ENCODE measurements at regions not wholly inside any gene's neighbourhood (a gene's known extent, or its start where the extent isn't known, plus 50 kb on each side); places are given as distances from the start of the nearest gene placed in this dataset.
"Not testable (repeated sequence)": the region's sequence is repeated elsewhere in the genome, so short reads cannot be mapped to it uniquely, and the experiment has no call there.

DNA sequence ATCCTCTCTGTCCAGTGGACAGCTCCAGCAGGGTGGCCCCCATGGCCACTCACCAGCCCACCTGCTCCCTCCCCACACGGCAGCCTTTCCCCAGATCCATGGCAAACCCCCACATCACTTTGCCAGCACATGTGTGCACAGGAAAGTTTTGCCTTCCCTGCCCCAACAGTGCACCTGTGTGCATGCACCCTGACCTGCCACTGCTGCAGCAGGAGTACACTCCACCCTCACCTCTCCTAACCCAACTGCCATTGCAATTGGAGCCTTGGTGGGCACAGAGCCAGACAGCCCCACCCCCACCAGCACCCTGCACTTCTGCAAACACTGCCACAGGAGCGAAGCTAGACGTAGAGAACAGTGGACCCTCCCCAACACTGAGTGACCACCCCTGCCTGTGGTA, 308.9 kb downstream of the CEP170 start:
- intact Hi-C loops (cut with micrococcal nuclease; ENCODE audit: unreplicated experiment), result no loop called here
- Histone ChIP-seq H3K27me3 (replicated peaks; ENCODE audit: control insufficient read depth, insufficient read depth, low read length) (no peaks in the 10 kb centered on the region), H3K36me3 (ENCODE audit: control insufficient read depth, insufficient read depth, low read length) (no peaks in the 10 kb centered on the region), H3K9me3 (no peaks in the 10 kb centered on the region), H3K4me1 (no peaks in the 10 kb centered on the region), H3K4me3 (ENCODE audit: low read depth, low read length) (no peak overlapping the region)
- TF ChIP-seq, protein P1, sequence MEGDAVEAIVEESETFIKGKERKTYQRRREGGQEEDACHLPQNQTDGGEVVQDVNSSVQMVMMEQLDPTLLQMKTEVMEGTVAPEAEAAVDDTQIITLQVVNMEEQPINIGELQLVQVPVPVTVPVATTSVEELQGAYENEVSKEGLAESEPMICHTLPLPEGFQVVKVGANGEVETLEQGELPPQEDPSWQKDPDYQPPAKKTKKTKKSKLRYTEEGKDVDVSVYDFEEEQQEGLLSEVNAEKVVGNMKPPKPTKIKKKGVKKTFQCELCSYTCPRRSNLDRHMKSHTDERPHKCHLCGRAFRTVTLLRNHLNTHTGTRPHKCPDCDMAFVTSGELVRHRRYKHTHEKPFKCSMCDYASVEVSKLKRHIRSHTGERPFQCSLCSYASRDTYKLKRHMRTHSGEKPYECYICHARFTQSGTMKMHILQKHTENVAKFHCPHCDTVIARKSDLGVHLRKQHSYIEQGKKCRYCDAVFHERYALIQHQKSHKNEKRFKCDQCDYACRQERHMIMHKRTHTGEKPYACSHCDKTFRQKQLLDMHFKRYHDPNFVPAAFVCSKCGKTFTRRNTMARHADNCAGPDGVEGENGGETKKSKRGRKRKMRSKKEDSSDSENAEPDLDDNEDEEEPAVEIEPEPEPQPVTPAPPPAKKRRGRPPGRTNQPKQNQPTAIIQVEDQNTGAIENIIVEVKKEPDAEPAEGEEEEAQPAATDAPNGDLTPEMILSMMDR (IDR thresholded peaks at IDR 0.05; ENCODE audit: insufficient read depth in 1 of 2, low read depth in 1 of 2, low read length in 1 of 2, severe bottlenecking in 1 of 2, unreplicated experiment in 1 of 2), result no peak
- no peak overlapping the region for H3K4me3 Mint-ChIP-seq (ENCODE audit: unreplicated experiment)
- H3K27ac Mint-ChIP-seq (ENCODE audit: unreplicated experiment), result no peak overlapping the region
- POLR2A ChIA-PET, result no interaction called here
- no peaks in the 10 kb centered on the region for H3K4me1 Mint-ChIP-seq (ENCODE audit: low read depth, unreplicated experiment)
- CTCF ChIA-PET, result no interaction called here
- no peaks in the 10 kb centered on the region for H3K27me3 Mint-ChIP-seq (ENCODE audit: insufficient read depth, unreplicated experiment)
- H3K36me3 Mint-ChIP-seq (ENCODE audit: insufficient read depth, unreplicated experiment), result no peaks in the 10 kb centered on the region
- no TSS peak for BruUV-seq (replicated peaks)
- H3K9me3 Mint-ChIP-seq (ENCODE audit: unreplicated experiment), result peaks cover 23% of the 10 kb centered on the region
- no peak for DNase-seq

DNA sequence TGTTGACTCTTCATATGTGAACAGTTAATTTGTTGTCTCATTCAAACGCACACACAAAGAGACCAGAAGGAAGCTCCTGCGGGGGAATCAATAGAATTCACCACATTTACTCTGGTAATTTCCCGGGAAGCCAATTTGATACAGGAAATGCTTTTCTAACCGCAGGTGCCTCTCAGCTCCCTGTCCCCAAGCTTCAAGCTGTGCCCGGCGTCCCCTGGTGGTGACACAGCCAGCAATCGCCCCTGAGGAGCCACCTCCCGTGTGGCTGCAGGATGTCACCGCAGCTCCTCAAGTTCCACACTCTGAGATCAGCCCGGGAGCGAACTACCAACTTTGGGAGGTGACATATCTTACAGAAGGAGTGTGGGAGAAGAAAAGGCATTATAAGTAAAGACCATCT, 318.4 kb downstream of the CEP170 start:
- H3K4me1 Mint-ChIP-seq (ENCODE audit: low read depth, unreplicated experiment); H3K9me3 ChIP-seq; intact Hi-C loops (cut with micrococcal nuclease; ENCODE audit: unreplicated experiment); H3K4me1 ChIP-seq; H3K9me3 Mint-ChIP-seq (ENCODE audit: unreplicated experiment); H3K4me3 Mint-ChIP-seq (ENCODE audit: unreplicated experiment); H3K36me3 ChIP-seq (ENCODE audit: control insufficient read depth, insufficient read depth, low read length); POLR2A ChIA-PET; H3K4me3 ChIP-seq (ENCODE audit: low read depth, low read length); H3K27ac Mint-ChIP-seq (ENCODE audit: unreplicated experiment); H3K27me3 ChIP-seq (replicated peaks; ENCODE audit: control insufficient read depth, insufficient read depth, low read length); H3K27me3 Mint-ChIP-seq (ENCODE audit: insufficient read depth, unreplicated experiment); H3K36me3 Mint-ChIP-seq (ENCODE audit: insufficient read depth, unreplicated experiment); BruUV-seq (replicated peaks): not testable (repeated sequence)
- TF ChIP-seq, protein P1 (IDR thresholded peaks at IDR 0.05; ENCODE audit: insufficient read depth in 1 of 2, low read depth in 1 of 2, low read length in 1 of 2, severe bottlenecking in 1 of 2, unreplicated experiment in 1 of 2), result peak in 1 of 2 experiments; percentile 11
- DNase-seq, result peak; percentile 38 to 42
- CTCF ChIA-PET, result interaction anchor here (0.6 kb wide), 1 partner anchor 141 kb away, joined by 3 read pairs; no protein-coding TSS in a partner anchor

DNA sequence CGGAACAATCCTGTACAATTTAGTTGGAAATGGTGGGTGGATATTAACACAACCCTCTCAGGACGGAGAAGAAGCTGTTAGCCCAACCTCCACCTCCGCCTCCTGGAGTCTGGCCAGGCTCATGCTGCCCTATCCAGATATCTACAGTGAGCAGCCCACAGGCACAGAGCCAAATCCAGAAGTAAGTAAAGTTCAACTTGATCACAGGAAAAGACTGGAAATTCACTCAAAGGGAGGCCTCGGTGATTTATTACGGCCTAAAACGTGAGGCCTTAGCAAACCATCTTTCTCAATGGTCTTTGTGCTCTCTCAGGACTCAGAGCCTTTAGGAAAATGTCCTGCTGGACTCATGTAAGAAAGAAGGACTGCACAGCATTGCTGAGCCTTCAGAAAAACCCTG, 330.4 kb downstream of the CEP170 start:
- H3K4me1 Mint-ChIP-seq (ENCODE audit: low read depth, unreplicated experiment); H3K27me3 Mint-ChIP-seq (ENCODE audit: insufficient read depth, unreplicated experiment); intact Hi-C loops (cut with micrococcal nuclease; ENCODE audit: unreplicated experiment); H3K36me3 Mint-ChIP-seq (ENCODE audit: insufficient read depth, unreplicated experiment); POLR2A ChIA-PET; CTCF ChIA-PET; DNase-seq; H3K27me3 ChIP-seq (replicated peaks; ENCODE audit: control insufficient read depth, insufficient read depth, low read length); H3K27ac Mint-ChIP-seq (ENCODE audit: unreplicated experiment); H3K9me3 Mint-ChIP-seq (ENCODE audit: unreplicated experiment); H3K4me1 ChIP-seq; H3K4me3 ChIP-seq (ENCODE audit: low read depth, low read length); BruUV-seq (replicated peaks); H3K9me3 ChIP-seq; H3K36me3 ChIP-seq (ENCODE audit: control insufficient read depth, insufficient read depth, low read length); H3K4me3 Mint-ChIP-seq (ENCODE audit: unreplicated experiment): not testable (repeated sequence)

DNA sequence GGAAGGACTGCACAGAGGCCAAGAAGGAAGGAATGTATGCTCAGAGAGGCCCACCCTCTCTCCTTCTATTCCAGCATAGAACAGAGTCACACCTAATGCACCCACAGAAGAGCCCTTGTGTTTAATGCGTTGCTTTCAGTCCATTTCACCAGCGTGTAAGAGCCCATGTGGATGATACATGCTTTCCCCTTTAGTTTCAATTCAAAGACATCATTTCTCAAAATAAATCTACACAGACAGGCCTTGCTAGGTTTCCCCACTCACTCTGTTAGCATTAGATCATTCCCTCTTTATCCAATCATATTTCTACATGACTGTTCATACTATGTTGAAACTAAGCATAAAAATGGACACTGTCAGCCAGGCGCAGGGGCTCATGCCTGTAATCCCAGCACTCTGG, 331.5 kb downstream of the CEP170 start:
- H3K36me3 ChIP-seq (ENCODE audit: control insufficient read depth, insufficient read depth, low read length); POLR2A ChIA-PET; H3K27ac Mint-ChIP-seq (ENCODE audit: unreplicated experiment); BruUV-seq (replicated peaks); intact Hi-C loops (cut with micrococcal nuclease; ENCODE audit: unreplicated experiment); CTCF ChIA-PET; H3K4me3 Mint-ChIP-seq (ENCODE audit: unreplicated experiment); H3K27me3 ChIP-seq (replicated peaks; ENCODE audit: control insufficient read depth, insufficient read depth, low read length); H3K4me1 ChIP-seq; H3K9me3 ChIP-seq; H3K9me3 Mint-ChIP-seq (ENCODE audit: unreplicated experiment); H3K4me1 Mint-ChIP-seq (ENCODE audit: low read depth, unreplicated experiment); DNase-seq; H3K27me3 Mint-ChIP-seq (ENCODE audit: insufficient read depth, unreplicated experiment); H3K36me3 Mint-ChIP-seq (ENCODE audit: insufficient read depth, unreplicated experiment); H3K4me3 ChIP-seq (ENCODE audit: low read depth, low read length): not testable (repeated sequence)

DNA sequence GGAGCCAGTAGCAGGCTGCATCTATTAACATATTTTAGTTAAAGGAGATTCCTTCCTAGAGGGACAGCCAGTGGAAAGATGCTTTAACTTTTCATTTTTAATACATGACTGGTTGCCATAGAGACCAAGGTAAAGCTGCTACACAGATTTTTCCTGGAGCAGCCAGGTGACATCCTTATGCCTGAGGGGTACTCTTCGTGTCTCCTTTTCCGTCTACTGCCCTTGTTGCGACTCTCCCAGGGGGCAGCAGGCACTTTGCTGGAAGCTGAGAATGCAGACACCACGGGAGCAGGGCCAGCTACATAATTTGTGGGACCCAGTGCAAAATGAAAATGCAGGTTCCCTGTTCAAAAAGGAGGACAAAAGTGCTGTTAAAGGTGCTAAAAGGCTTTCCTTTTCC, 340.4 kb downstream of the CEP170 start:
- H3K27ac Mint-ChIP-seq (ENCODE audit: unreplicated experiment); H3K4me3 Mint-ChIP-seq (ENCODE audit: unreplicated experiment); H3K27me3 Mint-ChIP-seq (ENCODE audit: insufficient read depth, unreplicated experiment); H3K4me1 Mint-ChIP-seq (ENCODE audit: low read depth, unreplicated experiment); H3K9me3 Mint-ChIP-seq (ENCODE audit: unreplicated experiment); H3K36me3 Mint-ChIP-seq (ENCODE audit: insufficient read depth, unreplicated experiment); POLR2A ChIA-PET; H3K27me3 ChIP-seq (replicated peaks; ENCODE audit: control insufficient read depth, insufficient read depth, low read length); H3K36me3 ChIP-seq (ENCODE audit: control insufficient read depth, insufficient read depth, low read length); BruUV-seq (replicated peaks); intact Hi-C loops (cut with micrococcal nuclease; ENCODE audit: unreplicated experiment); H3K4me1 ChIP-seq; DNase-seq; CTCF ChIA-PET; H3K9me3 ChIP-seq; H3K4me3 ChIP-seq (ENCODE audit: low read depth, low read length): not testable (repeated sequence)

DNA sequence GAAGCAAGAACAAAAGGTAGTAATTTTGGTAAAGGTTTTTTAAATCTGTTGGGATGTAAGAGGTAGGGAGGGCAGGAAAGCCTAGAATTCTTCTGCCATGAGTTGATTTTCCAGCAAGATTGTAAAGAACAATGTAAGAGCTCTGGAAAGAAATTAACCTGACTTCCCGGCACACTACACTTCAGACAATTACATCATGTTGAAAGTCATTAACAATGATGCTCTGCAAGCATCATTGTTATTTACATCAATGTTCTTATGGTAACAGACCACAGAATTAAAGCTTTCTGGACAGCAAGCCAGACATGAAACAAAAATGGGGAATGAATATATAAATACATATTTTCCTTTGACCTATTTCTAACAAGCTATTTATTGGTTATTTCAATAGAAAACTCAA, 342.2 kb downstream of the CEP170 start:
- H3K4me3 Mint-ChIP-seq (ENCODE audit: unreplicated experiment); POLR2A ChIA-PET; H3K36me3 Mint-ChIP-seq (ENCODE audit: insufficient read depth, unreplicated experiment); DNase-seq; H3K9me3 ChIP-seq; H3K9me3 Mint-ChIP-seq (ENCODE audit: unreplicated experiment); intact Hi-C loops (cut with micrococcal nuclease; ENCODE audit: unreplicated experiment); H3K4me1 ChIP-seq; H3K27ac Mint-ChIP-seq (ENCODE audit: unreplicated experiment); H3K27me3 ChIP-seq (replicated peaks; ENCODE audit: control insufficient read depth, insufficient read depth, low read length); H3K27me3 Mint-ChIP-seq (ENCODE audit: insufficient read depth, unreplicated experiment); BruUV-seq (replicated peaks); H3K4me1 Mint-ChIP-seq (ENCODE audit: low read depth, unreplicated experiment); H3K4me3 ChIP-seq (ENCODE audit: low read depth, low read length); CTCF ChIA-PET; H3K36me3 ChIP-seq (ENCODE audit: control insufficient read depth, insufficient read depth, low read length): not testable (repeated sequence)

Data from Caco-2 (cell line).